GM19240 (cell line): ENCODE measurements at regions not wholly inside any gene's neighbourhood (a gene's known extent, or its start where the extent isn't known, plus 50 kb on each side); places are given as distances from the start of the nearest gene placed in this dataset.

Experiments
- DNase-seq: peaks from one replicate; pipeline ENCODE4 v3.0.0; 2011; ENCODE audit warnings: low spot score; ENCODE audit not compliant: insufficient read length

DNA sequence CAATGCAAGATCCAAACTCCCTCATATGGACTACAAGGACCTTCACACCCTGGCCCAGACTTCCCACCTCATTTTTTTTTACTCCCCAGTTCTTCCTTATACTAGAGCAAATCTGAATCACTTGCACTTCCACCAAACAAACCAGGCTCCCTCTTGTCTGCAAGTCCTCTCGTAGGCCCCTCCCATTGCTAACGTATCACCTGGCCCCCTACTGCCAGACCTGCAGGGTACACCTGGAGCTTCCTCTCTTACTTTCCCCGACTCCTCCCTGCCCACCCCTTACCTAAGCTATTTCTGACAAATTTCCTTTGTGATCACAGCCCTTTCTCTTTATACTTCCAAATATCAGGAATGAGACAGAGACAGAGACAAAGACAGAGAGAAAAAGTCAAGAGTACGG lies 463.9 kb downstream of the GALC start:
- DNase-seq: no peak

DNA sequence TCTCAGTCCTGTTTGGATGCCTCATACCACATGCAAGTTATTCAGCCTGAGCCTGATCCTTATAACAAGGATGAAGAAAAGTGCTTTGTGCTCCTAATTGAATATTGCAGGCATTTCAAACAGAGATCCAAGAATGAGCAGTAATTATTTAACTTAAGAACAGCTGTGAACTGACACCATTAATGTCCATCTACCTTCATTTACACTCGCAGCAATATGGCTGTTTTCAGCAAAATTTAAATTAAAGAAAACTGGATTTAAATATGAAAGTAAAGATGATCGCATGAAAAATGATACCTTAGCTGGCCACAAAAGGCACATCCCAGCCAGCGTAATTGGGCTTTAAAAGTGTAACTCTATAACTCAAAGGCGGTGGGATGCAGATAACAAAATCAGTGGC lies 466.3 kb downstream of the GALC start:
- DNase-seq: no peak

DNA sequence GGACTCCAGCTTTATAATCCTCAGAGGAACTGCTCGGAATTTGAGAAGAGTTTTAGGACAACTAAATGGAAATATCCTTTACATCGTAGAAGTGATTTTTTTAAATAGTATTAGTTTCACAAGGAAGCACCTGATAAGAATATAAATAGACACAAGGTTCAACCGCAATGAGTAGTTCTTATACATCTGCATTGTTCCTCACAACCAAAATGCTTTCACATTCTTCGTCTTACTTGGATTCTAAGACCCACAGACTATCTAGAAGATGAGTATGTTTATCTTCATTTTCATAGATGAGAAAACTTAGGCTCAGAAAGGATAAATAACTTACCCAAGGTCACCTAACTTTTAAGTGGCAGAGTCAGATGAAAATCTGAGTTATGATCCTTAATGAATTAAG lies 469.0 kb downstream of the GALC start:
- no peak for DNase-seq

DNA sequence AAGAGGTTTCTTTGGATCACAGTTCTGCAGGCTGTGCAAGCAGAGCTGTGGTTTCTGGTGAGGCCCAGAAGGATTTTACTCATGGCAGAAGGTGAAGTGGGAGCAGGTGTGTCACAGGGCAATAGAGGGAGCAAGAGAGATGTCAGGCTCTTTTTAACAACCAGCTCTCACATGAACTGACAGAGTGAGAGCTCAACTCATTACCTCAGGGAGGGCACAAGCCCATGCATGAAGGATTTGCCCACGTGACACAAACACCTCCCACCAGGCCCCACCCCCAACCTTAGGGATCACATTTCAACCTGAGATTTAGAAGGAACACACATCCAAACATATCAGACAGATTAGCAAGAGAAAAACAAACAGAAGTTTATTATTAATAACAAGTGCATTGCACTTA lies 470.4 kb downstream of the GALC start:
- DNase-seq: no peak

DNA sequence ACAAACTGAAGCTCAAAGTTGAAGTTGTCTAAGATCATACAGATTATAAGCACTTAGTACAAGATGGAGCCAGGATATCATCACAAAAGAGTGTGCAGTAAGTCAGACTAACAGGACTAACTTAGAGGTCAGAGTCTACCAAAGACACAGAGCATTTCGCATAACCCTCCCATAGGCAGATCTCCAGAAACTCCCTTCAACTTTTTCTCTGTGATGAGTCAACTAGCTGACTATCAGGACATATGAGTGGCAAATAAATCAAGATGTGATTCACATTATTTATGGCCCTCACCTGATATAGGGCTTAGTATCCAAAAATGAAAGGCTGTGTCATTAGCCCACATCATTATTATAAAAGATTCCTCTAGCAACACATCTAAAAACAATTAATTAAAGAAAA lies 484.6 kb downstream of the GALC start:
- DNase-seq: no peak

DNA sequence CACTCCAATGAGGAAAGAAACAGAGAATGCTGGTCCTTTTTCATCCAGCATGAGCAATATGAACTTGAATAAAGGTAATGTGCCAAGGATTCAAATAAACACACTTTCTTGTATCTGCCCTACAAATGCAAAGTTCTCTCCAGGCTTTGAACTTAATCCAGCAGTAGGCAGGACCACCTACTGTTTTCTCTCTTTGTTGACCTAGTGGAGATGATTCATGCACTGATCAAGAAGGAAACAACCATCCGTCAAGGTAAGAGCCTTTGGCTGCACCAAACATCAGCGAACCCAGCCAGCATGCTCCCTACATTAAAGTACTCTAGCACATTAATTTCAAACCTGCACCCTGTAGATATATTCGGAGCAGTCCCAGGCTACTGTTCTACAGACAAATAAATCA lies 489.3 kb downstream of the GALC start:
- no peak for DNase-seq

DNA sequence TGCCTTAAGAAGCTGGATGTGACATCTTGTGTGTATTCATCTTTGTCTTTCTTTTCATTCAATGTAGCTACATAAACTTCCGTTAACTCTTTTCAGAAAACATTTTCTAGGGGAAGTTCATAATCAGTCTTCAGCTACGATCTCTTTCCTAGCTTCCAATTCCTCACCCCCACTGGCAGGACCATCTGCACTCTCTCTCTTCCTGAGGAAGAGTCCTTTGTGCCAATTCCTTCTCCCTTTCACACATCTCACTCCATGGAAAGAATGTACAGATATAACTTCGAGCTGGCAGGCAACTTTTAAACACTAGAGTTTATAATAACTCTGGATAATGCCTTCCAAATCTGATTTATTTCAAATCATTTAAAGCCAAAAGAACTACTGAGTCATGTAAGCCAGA lies 495.7 kb downstream of the GALC start:
- DNase-seq: no peak

DNA sequence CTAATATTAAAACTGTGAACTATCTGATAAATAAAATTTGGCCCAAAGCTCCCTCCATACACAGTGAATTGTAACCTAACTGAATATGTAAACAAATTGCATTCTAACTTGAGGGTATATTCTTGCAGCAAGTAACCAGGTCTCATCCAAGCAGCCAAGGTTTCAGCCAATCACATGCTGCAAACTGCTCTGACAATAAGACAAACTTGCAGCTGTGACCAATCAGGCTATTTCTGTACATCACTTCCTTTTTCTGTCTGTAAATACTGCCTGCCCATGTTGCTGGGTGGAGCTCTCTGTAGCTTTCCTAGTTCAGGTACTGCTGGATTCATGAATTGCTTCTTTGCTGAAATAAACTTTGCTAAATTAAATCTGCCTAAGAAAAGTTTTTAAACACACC lies 499.0 kb downstream of the GALC start:
- DNase-seq: no peak

DNA sequence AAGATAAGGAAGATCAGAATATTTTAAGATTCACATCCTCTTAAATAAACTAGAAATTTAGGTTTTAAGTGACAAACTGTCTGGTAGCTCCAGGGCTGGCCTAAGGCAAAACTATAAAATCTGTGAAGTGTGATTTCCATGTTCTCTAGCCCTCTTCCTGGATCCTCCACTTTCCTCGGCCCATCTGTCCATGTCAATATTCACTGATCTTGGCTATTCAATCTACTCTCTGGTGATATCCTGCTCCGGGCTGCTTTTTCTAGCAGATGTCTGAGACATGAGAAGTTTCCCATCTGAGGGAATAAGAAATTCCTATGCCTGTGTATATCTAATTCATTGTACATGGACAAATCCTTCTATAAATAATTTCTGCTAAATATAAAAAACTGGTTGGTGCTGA lies 500.4 kb downstream of the GALC start:
- no peak for DNase-seq

DNA sequence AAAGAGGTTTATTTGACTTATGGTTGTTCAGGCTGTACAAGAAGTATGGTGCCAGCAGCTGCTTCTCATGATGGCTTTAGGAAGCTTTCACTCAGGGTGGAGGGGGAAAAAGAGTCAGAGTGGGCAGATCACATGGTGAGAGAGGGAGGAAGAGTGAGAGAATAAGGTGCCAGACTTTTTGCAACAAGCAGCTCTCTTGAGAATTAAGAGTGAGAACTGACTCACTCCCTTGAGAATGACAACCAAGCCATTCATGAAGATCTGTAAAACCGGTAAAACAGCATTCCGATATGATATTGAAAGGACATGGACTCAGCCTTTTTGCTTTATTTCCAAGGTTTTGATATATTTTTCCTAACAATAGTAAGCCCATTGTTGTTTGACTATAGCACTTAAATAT lies 501.2 kb downstream of the GALC start:
- no peak for DNase-seq

DNA sequence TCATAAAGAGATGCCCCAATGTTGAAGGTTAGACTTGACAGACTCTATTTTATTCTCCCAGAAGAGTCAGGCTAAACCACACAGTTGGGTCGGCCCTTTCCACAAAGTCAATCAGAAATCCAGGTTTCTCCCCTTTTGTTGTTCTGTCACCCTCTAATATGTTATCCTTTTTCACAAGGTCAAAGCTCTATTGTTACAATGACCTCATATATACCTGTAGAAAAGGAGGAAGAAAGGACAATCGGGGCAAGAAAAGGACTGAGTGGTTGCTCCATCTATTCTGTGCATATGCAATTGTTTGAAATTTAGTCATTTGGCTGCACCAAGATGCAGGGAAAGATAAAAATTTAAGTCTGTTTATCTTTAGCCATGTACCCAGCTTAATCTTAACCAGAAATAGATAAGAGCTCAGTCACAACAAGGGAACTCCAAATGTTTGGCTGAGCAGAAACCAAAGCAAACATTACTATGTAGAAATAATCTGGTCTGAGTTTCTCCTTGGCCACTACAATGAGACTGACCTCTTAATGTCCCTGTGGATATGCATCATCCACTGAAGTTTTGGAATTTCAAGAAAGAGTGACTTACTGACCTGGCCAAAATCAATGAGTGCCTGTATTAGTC lies 503.7 kb downstream of the GALC start:
- no peak for DNase-seq

DNA sequence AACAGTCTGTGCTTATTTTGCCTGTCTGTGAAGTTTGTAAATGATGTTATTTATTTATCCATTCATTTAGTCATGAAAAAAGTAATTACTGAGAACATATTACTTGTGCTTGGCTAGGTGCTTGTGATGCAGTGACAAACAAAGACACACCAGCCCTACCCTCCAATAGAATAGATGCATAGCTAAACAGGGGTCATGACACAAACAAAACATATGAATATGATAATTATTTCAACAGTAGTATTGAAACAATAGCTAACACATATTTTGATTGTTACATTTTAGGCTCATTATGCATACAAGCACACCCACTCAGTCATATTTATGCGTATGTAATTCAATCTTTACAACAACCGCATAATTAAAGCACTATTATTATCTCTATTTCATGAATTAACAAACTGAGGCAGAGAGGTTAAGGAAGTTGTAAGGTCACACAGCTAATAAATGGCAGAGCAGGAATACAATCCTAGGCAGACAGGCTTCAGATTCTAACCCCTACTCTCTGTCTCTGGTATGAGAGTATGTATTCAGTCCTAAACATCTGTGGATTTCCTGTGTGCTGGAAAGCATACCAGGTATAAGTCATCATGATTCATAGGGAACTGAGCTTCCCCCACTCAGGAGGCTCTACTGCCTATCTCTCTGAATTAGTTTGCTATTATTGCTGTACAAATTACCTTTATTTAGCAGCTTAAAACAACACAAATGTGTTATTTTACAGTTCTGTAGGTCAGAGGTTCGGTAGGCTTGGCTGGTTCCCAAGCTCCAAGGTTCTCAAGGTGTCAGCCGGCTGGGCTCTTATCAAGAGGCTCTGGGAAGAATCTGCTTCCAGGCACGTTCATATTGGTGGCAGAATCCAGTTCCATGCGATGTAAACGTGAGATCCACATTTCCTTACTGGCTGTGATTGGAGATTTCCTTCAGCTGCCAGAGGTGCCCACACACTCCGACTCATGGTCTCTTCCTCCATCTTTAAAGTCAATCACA lies 509.4 kb downstream of the GALC start:
- no peak for DNase-seq

DNA sequence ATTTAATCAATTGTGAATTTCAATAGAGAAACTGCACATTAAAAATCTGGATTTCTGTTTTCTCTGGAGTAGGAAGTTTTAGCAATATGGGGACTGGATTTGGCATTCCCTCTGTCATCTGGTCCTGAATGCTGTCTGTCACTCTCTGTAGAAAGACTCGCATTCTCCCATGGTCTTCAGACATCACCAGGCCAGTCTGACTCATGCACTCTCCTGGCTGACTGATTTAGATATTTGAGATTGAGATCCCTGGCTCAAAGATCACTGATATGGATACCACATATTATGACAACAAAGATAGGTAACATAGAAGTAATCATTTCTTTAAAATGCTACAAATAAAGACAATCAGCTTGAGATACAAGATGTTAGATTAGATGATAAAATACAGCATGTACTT lies 524.5 kb downstream of the GALC start:
- no peak for DNase-seq

DNA sequence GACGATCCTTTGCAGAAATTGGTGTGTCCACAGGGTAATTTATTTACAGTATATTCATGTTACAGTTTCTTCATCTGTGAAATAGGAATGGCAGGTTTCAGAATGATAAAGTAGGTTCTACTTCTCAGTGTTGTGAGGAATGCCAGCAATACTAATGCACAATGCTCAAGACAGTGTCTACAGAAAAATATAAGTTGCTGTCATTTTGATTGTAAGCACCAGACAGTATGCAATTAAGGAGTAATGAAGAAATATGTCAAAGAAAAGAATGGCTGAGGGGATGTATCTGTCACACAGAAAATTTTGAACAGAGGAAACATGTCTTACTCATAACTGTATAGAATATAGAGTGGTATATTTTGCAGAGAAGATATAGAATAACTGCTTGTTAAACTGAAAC lies 525.4 kb downstream of the GALC start:
- no peak for DNase-seq

DNA sequence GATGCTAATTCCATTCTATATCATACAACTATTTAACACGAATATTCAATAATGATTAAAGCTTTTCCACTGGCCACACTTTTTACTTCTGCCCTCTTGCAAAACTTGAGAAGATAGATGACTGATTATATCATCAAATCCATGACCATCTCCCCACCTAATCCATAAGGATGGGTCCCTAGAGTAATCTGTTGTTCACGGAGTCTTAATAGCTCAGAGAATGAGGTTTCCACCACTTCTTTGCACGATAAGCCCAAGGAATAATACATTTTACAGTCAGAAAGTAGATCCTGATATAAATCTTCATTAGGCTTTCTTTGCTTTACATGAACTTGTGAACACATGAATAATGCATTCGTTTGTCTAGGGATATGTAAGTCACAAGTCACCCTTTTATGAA lies 527.2 kb downstream of the GALC start:
- no peak for DNase-seq

DNA sequence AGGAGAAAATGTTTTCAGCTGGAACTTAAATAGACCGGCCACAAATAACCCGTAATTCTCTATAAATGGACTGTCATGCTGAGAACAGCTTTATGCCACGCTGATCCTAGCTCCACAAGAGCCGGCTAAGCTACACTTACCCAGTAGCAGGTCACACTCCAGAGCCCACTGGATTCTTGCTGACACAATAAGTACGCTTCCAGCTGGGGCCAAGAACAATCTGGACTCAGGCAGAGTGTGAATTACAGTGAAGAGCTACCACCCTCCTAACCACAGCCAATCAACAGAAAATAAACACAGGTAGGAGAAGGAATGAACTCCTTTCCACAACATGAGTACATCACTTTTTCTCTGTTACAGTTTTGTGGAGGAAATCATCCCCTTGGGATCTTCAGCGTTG lies 531.3 kb downstream of the GALC start:
- DNase-seq: no peak

DNA sequence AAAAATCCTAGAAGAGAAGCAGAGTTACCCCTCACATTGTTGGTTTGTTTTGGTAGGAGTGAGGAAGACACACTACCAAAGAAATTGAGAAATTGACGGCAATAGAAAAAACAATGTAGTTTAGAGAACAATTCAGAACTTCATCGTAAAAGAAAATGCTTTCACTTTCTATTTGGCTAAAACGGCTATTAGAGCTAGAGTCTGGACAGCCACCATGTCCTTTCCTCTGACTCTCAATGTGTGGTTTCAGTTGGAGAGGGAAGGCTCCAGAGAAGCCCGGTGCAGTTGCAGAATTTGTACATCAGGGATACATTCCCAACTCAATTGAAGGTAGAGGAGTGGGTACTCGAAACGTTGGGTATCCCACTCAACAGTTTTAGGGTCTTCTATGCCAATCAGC lies 535.3 kb downstream of the GALC start:
- DNase-seq: no peak

DNA sequence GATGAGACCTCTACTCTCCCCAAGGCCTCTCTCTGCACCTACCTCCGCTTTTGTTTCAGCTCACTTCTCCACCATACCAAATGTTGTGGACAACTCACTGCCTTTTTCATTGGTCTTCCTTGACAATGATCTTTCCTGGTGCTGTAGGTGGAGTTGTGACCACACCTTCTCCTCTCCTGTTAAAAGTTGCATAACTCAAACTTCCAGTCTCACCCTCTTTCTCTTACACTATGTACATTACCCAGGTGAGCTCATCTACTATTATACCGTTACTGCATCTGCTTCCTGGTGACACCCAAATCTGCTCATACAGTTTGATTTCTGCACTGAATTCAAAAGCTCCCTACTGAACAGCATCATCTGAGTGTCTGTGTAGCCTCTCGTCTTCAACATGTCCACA lies 542.8 kb downstream of the GALC start:
- no peak for DNase-seq

DNA sequence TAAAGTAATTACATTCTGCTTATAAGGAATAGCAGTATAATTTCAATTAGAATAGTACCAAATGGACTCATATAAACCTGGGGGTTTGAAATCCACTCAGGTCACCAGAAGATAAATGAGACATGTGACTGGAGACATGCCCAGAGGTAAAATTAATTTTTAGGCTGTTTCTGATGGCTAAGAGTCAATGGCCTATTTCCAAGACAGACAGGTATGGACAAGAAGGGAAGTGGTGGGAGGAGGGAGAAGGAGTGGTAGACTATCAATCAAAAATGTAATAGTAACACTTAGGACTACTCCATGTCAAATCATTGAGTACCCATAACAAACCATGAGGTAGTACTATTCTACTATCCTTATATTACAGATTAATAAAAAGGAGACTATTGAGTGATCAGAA lies 544.0 kb downstream of the GALC start:
- DNase-seq: no peak

DNA sequence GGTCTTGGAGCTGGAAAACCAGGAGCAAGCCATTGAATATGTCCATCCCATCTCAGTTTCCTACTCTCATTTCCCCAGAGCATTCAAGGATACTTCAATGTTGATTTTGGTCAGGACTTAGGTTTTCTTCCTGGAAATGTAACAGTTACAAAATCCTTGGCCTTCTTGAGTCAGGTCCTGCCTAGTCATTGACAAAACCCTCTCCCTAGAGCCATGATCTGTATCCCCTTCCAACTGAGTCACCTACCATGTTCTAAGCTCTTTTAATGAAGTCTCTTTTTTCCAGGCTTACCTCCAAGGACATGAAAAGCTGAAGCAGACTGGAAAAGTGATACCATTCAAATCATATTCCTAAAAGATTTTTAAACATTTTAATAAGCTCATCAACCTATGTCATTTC lies 549.2 kb downstream of the GALC start:
- no peak for DNase-seq

DNA sequence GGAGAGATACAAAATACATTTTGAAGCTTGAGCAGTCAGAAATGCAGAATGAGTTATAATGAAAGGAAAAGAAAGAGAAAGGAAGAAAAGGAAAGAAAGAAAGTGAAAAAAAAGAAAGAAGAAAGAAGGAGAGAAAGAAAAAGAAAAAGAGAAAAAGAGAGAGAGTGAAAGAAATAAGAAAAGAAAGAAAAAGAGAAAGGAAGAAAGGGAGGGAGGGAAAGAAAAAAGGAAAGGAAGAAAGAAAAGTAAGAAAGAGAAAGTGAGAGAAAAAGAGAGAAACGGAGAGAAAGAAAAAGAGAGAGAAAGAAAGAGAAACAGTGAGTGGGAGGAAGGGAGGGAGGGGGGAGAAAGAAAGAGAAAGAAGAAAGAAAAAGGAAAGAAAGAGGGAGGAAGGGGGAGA lies 549.9 kb downstream of the GALC start:
- no peak for DNase-seq

DNA sequence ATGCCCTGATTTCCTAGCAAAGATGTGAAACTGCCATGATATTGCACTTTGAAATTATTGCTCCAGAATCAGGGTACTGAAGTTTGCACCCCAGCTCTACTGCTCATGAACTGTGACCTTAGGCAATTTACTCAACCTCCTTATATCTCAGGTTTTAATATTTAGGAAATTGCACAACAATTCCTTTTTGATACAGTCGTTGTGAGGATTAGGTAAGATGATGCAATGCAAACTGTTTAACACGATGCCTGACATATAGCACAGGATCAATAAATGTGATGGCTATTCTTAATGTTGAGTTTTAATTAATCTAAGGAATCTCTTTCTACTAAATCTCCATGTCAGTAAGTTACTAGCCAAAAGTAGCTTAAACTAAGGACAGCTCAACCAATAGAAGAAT lies 555.8 kb downstream of the GALC start:
- DNase-seq: no peak

DNA sequence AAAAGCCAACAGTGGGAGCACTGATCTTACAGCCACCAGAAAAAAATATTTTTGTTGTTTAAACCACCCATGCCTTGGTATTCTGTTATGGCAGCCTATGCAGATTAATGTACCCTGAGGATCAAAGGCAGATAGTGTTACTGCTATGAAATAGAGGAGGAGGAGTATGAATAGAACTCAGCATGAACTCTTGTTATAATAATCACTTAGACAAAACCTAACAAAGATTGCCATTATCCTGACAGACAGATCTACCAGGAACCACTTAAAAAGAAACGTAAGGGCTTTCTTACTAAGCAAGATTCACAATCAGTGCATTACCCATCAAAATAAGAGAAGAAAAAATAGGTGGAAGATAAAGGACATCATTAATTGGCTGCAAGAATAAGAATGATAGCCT lies 558.3 kb downstream of the GALC start:
- no peak for DNase-seq
